Inflammatory macrophage treated with lipopolysaccharide for 4 hours (primary cell): ENCODE measurements at regions not wholly inside any gene's neighbourhood (a gene's known extent, or its start where the extent isn't known, plus 50 kb on each side); places are given as distances from the start of the nearest gene placed in this dataset.

Source experiments
- DNase-seq: peaks from one replicate; pipeline ENCODE4 v3.0.0-alpha.2; 2020

DNA sequence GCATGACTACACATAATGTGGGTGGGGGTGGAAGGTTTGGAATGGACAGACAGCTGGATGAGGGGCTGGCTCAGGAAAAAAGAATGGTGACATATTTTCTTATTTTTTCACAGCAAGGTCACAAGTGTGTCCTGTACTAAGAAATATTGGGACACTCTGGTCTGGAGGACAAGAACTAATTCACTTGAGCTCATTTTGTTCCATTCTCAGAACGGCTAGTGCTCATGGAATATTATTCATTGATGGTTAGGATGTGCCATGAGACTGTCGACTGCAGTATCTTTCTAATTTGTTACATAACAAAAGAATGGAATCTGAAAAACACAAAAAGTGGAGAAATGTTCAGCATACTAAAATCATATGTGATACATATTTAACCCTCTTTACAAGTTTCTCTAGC, 149.5 kb downstream of the BMP4 start:
- DNase-seq = no peak

DNA sequence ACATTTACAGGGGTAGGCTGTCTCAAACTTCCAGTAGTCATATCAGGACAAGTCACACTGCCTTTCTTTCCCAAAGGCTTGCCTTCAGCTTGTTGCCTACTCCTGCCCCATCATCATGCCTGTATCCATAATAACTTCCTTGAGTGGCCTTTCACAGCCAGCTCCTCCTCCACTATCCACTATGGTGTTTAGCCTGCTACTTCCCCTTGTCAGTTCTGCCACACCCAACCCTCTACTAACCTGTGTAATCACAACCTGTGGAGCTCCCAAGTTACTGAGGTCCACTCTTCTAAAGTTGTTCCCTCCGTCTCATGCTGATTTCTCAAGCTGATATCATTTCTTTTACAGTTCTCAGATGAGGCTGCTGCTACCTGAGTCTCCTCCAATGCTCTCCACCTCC, 159.9 kb downstream of the BMP4 start:
- DNase-seq = no peak

DNA sequence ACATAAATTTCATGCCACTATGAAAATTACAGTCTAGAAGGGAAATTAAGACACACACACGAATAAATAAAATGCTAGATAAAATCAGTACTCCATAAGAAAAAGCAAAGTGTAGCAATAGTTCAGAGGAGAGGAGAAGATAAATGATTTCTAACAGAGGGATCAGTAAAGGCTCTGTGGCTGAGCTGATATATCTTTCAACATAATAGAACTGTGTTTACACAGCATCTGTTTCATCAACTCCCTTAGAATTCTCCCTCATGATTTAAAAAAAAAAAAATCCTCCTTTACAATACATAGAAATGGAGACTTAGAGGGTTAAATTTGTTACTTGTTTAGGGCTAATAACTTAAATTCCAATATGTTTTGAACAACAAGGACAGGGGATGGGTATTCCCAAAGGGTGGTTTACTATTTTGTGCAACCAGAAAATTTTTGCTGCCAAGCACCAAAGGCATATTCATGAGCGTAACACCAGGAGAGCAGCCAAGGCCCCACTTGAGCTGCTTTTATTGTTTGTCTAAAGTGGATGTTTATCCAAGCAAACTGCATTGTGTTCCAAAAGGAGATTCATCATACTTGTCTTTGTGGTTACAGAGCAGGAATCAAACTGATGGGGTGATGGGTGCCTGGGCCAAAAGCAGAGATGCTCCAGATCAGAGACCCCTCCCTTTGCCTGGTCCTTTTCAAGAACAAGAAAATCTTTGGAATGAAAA, 162.7 kb downstream of the BMP4 start:
- DNase-seq = no peak

DNA sequence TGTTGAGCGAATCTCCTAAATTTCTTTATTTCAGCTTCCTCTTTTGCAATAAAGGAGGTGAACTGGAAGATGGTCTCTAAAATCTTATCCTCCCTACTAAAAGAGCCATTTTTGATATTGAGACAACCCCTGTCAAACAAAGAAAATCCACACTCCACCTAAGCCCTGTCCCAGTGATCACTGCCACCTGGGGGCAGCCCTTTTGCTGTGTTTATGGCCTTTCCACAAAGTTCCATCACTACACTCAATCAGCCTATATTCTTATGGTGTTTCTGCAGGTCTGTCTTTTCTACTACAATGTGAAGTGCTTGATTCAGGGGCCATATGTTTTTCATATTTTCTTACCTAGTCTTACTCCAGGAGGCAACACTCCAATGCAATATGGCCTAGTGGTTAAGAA, 163.7 kb downstream of the BMP4 start:
- DNase-seq = no peak

DNA sequence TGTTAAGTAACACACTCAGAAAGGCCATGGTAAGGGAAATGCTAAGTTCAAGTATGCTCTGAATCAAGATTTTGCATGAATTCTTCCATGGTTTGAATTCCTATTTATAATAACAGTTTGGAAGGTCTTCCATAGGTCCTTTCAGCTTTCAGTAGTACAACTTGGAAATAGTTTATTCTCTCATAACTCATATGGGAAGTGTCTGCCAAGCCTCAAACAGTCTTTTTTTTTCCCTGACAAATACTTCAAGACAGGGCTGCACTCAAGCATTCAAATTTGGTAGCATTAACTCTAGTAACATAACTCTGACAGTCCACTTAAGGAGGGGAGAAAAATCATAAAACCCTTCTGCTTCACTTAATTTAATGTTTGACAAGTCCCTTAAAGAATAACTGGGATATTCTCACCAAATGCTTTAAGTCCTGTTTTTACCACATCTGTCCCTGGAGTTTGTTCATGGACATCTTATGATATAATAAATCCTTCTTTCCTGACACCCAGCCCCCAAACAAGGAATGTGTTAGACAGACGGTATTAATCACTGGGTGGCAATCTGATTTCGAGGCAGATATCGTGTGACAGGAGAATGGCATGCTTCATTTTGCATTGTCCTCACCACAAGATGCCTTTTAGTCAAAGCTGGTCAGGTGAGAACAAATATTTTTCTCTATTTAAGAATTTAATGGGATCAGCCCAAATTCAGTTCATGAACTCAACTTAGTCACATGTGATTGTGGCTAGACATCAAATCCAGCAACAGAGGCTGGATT, 165.7 kb downstream of the BMP4 start:
- no peak for DNase-seq

DNA sequence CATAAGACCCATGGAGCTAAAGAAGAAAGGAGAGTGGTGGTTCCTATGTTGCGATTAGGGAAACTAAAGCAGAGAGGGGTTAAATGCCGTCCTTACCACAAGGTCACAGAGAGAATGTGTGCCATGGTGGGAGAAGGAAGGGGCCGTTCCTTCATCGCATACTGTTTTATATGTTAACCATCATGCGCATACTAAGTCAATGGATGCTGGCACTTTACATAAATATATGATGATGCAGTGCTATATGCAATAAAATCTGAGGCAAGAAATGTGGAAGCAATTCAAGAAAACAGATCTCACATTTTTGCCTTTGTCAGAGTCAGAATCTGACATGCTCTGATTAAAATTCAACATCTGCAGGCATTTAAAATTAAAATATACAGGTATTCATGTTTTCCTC, 168.1 kb downstream of the BMP4 start:
- DNase-seq = no peak

DNA sequence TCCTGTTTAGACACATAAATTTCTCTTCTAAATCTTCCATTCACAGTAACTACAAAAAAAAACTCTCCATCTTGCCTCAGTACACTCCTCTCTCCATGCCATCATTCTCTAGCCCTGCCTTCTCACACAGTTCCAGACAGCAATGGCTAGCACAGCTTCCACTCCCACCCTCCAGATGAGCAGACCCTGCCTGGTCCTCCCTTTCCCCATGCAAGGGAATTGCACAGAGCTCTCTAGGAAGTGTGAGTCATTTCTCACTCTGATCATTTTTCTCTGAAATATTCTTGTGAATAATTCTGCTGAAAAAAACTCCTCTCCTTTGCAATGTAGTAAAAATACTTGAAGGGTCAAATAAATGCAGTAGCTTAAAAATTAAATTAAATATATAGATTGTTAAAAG, 170.6 kb downstream of the BMP4 start:
- DNase-seq = no peak

DNA sequence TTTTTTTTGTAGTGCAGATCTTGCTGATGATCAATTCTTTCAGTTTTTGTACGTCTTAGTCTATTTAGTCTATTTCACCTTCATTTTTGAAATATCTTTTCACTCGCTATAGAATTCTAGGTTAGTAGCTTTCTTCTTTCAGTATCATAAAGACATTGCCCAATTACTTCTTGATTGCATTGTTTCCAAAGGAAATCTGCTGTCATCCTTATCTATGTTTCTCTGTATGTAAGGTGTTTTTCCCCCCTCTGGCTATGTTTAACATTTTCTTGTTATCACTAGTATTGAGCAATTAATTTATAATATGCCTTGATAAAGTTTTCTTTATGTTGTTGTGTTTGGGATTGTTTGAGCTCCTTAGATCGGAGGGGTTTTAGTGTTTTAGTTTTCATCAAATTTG, 171.9 kb downstream of the BMP4 start:
- DNase-seq = no peak

DNA sequence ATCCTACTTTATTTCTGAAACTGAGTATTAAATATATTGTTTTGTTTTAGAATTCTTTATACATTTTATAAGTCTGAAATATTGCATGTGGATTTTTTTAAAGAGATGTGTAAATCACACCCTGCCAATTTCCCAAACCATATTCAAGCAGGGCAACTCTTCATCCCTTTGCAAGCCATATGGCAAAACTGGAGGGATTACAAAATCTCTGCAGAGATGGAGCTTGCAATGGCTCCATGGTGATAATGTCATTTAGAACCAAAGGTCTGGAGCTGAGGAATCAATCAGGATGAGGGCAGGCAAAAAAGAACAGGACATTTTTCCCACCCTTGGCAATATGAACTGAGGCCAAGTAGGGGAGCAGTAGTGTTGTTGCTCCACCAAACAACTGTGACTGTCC, 173.4 kb downstream of the BMP4 start:
- DNase-seq = no peak

DNA sequence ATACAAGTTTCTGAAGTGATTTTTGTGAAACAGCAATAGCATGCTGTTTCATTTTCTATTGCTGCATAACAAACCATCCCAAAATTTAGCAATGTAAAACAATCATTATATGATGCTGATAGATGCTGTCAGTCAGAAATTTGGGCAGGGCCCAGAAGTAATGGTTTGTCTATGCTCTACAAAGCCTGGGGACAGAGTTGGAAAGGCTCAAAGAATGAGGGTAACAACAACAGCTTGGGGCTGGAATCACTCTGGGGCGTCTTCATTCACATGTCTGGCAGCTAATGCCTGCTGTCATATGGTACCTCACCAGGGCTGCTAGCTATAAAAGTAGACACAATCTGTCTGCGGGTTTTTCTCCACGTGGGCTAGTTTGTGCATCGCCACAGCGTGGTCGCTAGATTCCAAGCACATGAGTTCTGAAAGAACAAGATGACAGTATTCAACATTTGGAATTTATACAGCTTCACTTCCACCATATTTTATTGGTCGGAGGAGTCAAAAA, 176.5 kb downstream of the BMP4 start:
- DNase-seq = no peak

DNA sequence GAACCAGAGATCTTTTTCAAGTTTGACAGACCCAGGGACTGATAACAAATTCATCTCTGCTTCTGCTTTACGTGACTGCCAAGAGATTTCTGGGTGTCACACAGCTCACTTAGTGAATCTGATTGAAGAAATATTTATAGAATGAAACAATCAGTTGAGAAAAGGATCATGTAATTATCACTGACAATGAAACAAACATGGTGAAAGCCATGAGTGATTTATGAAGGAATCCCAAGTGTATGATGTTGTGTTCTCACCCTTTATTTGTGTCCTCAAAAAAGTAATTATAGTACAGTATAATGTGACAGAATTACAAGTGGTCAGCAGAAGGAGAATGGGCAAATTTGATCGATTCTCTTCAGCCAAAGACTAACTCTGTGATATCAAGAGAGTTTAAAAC, 177.3 kb downstream of the BMP4 start:
- DNase-seq = no peak

DNA sequence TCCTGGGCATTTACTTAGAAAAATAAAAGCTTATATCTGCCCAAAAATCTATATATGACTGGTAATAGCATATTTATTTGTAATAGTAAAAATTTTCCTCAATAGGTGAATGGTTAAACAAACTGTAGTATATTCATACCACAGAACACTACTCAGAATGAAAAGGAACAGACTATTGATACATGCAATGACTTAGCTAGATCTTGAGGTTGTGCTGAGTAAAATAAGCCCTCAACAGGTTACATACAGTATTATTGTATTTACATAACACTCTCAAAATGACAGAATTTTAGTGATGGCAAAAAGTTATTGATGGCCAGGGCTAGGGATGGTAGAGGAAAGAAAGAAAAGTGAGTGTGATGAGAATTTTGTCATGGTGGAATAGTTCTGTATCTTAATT, 178.4 kb downstream of the BMP4 start:
- no peak for DNase-seq

DNA sequence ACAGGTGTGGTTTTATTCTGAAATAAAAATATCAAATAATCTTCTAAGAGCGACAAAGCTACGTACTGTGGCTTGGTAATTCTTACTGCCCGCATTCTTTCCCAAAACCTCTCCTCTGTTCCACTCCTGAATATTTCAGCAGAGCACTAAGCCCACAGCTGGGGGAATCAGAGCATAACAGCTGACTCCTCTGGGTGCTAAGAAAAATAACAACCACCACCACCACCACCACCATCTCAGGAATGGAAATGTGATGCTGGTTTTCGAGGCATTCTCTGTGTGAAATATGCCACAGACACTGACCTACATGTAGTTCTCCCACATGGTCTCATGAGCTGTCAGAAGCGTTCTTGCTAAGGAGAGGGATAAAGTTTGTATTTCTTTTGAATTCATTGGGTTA, 183.7 kb downstream of the BMP4 start:
- DNase-seq = no peak

DNA sequence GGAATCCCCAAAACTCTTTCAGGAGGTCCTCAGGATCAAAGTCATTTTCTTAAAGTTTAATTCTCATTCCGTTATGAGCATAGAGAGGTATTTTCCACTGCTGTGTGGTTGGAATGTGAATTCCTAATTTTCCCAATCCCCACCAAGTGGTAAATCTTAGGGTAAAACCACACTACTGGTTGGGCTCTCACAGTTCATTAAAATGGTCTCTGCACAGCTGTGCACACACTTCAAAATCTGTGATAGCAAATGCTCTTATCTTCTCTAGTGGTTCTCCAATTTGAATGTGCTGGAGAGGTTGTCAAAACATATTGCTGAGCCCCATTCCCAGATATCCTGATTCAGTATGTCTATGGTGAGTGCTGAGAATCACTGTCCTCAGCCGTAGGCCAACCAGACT, 189.1 kb downstream of the BMP4 start:
- DNase-seq = no peak

DNA sequence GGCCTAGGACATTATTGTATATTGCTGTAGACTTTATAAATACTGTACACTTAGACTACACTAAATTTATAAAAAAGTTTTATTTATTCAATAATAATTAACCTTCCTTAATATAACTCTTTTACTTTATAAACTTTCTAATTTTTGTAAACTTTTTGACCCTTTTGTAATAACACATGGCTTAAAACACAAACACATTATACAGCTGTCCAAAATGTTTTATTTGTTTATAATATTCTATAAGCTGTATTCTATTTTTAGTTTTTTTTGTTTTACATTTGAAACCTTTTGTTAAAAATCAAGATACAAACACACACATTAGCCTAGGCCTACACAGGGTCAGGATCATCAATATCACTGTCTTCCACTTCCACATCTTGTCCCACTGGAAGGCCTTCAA, 190.0 kb downstream of the BMP4 start:
- DNase-seq = no peak

DNA sequence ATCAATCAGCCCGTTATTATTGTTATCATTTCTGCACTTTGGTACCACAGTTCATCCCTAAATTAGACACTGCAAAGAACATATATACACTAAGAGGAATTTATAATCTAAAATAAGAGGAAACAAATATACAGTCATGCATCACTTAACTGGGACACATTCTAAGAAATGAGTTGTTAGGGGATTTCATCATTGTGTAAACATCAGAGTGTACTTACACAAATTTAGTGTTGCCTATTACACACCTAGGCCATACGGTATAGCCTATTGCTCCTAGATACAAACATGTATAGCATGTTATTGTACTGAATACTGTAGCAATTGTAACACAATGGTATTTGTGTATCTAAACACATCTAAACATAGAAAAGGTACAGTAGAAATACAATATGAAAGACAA, 190.5 kb downstream of the BMP4 start:
- no peak for DNase-seq

DNA sequence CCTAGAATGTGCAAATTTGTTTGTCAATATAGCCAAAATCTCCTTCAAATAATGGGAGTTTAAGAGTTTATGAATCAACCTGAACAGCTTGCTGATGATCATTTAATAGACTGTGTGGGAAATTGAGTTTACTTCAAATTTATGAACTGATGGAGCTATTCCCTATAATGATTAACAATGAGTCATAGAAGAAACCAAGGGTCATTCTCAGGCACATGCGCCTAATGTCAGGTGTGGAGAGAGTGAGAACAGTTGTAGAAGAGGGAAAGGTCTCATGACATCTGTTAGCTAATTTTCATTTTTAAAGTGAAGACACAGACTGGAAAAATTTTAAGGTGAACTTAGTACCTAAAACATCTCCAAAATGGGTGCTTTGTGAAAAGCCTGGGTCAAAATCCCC, 191.8 kb downstream of the BMP4 start:
- no peak for DNase-seq

DNA sequence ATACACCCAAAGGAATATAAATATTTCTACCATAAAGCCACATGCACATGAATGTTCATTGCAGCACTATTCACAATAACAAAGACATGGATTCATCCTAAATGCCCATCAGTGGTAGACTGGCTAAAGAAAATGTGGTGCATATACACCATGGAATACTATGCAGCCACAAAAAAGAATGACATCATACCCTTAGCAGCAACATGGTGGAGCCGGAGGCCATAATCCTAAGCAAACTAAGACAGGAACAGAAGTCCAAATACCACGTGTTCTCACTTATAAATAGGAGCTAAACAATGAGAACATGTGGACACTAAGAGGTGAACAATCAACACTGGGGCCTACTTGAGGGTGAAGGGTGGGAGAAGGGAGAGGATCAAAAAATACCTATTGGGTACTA, 198.5 kb downstream of the BMP4 start:
- DNase-seq = no peak

DNA sequence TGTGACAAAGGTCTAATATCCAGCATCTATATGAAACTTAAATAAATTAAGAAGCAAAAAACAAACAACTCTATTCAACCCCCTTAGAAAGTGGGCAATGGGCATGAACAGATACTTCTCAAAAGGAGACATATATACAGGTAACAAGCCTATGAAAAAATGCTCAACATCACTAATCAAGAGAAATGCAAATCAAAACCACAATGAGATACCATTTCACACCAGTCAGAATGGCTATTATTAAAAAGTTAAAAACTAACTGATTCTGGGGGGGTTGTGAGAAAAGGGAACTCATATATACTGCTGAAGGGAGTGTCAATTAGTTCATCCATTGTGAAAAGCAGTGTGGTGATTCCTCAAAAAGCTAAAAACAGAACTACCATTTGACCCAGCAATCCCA, 198.9 kb downstream of the BMP4 start:
- DNase-seq = no peak

DNA sequence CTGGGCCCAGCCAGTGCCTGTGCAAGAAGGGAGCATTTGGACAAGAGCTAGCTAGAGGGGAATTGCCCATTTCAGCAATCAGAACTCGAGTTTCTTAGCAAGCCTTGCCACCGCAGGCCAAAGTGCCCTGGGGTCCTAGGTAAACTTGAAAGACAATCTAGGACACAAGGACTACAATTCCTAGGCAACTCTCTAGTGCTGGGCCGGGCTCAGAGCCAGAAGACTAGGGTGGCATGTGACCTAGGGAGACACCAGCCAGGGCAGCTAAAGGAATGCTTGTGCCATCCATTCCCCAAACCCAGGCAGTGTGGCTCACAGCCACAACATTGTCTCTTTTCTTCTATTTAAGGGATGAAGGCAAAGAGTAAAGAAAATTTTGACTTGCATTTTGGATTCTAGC, 205.0 kb downstream of the BMP4 start:
- DNase-seq = no peak

DNA sequence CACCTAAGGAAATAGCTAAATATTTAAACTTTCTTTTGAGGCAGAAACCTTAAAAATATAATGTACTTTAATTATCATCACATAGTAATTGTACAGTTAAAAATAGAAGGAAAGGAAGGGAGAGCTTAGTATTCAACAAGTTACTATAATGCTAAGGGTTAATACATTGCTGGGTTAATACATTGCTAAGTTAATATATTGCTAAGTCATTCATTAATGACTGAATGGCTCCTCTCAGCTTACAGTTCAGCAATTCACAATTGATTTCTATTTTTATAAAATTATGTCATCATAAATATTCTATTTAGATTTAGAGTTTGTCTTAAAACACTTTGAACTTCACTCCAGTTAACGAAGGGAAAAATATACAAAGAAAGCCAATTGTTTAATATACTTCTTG, 207.9 kb downstream of the BMP4 start:
- no peak for DNase-seq

DNA sequence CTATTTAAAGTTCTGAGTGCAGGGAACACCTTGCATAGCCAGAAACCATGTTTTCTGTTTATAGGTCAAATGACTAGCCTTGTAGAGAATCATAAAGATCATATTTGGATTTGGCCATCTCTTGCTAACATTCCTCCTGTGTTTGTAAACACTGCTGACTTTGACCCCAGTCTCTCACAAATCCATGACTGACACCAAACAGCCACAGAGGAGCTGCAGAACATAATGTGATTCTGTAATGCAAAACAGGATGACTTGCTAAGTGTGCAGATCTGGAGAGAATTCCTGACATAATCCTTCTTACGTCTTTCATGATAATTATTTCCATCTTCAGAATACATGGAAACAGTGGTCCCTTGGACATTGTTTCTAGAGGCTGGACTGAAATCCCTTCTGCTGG, 211.8 kb downstream of the BMP4 start:
- DNase-seq = no peak

DNA sequence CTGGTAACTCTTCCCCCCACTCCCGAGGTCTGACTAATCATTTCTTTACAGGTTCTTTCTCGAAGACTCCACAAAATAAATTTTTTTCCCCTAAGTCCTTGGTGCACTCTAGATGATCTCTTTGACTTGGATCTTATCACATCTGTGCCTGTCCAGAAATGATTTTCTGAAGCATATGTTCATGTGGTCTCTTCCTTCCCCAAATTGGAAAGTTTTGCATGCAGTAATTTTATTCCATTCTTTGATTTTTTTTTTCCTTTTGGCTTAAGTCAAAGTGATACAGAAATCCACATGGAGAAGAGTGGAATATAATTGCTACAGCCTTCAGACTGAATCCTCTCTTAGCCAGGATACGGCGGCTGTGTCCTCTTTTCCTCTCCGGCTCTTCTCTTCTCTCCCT, 213.3 kb downstream of the BMP4 start:
- no peak for DNase-seq

DNA sequence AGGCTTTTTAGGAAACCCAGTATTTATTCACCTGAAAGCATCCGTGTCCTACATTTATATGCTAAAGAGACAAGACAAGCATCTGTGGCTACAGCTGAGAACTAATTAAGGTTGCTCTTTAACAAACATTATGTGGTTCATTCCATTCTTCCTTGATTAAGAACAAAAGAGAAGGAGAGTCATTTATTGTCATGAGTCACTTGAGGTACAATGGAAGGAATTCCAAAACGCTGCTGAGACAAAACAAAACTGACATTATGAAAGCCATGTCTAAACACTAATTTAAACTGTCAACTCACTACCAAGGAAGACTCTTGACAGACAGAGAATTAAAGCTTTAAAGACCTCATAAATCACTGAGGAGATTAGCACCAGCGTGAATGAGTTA, 214.4 kb downstream of the BMP4 start:
- DNase-seq = no peak
